Right atrium auricular region (tissue), 2 donors: ENCODE measurements at regions not wholly inside any gene's neighbourhood (a gene's known extent, or its start where the extent isn't known, plus 50 kb on each side); places are given as distances from the start of the nearest gene placed in this dataset.
"Not testable (repeated sequence)": the region's sequence is repeated elsewhere in the genome, so short reads cannot be mapped to it uniquely, and the experiment has no call there.

Experiments used
- DNase-seq: peaks from one replicate; pipeline ENCODE4 v3.0.0-alpha.2; 2019; ENCODE audit warnings: low spot score
- H3K27ac ChIP-seq, 2 donors: fragments of 200-600 bp; sonication (generic); 1 replicate in 1 of 2; 2 replicates in 1 of 2; pipeline ENCODE4 v1.5.1; 2016 to 2019
- H3K27me3 ChIP-seq, 2 donors: fragments of 200-600 bp; sonication (generic); one replicate each; pipeline versions ENCODE4 v1.5.1 to v1.6.0; 2017 to 2019
- H3K36me3 ChIP-seq: fragments of 200-600 bp; sonication (generic); one replicate; pipeline ENCODE4 v1.5.1; 2016
- H3K4me1 ChIP-seq, 2 donors: fragments of 200-600 bp; sonication (generic); one replicate each; pipeline versions ENCODE4 v1.5.1 to v1.6.0; 2017 to 2019
- H3K4me3 ChIP-seq, 2 donors: fragments of 200-600 bp; sonication (generic); 1 replicate in 1 of 2; 2 replicates in 1 of 2; pipeline ENCODE4 v1.5.1; 2017 to 2019; ENCODE audit warnings: mild to moderate bottlenecking in 1 of 2, moderate library complexity in 1 of 2
- H3K9me3 ChIP-seq, 2 donors: fragments of 200-600 bp; sonication (generic); one replicate each; pipeline ENCODE4 v1.5.1; 2019
- CTCF ChIP-seq, 2 donors: fragments of 200-600 bp; sonication (generic); IDR thresholded peaks; one replicate each; pipeline ENCODE4 v1.5.1; 2019; ENCODE audit warnings: antibody characterized with exemption in 2 of 2

- Histone ChIP-seq H3K36me3 (no peaks in the 10 kb centered on the region), H3K9me3 (no peaks in the 10 kb centered on the region), H3K27me3 (no peaks in the 10 kb centered on the region), H3K4me3 (no peak overlapping the region), H3K4me1 (no peaks in the 10 kb centered on the region), H3K27ac (no peak overlapping the region)
- TF ChIP-seq CTCF (IDR thresholded peaks at IDR 0.05), result no peak
- DNase-seq, result no peak
Observed at GRCh38 chr3:20537234-20537633, 351.2 kb upstream of the SGO1 start.

- DNase-seq, result no peak
- no peak overlapping the region for H3K4me3 ChIP-seq
- H3K27me3 ChIP-seq, result no peaks in the 10 kb centered on the region
Observed at GRCh38 chr3:20529911-20530310, 343.9 kb upstream of the SGO1 start.

GRCh38 chr3:20528180-20528770, 342.3 kb upstream of the SGO1 start:
- H3K4me1 ChIP-seq, result no peaks in the 10 kb centered on the region
- no peaks in the 10 kb centered on the region for H3K27me3 ChIP-seq
- TF ChIP-seq CTCF (IDR thresholded peaks at IDR 0.05), result no peak
- no peaks in the 10 kb centered on the region for H3K9me3 ChIP-seq
- no peaks in the 10 kb centered on the region for H3K36me3 ChIP-seq
- no peak overlapping the region for H3K27ac ChIP-seq
- no peak overlapping the region for H3K4me3 ChIP-seq
- no peak for DNase-seq

More at GRCh38 chr3:20529911-20530310, 343.9 kb upstream of the SGO1 start:
- Histone ChIP-seq H3K9me3 (no peaks in the 10 kb centered on the region), H3K4me1 (no peaks in the 10 kb centered on the region), H3K27ac (no peak overlapping the region), H3K36me3 (no peaks in the 10 kb centered on the region)
- TF ChIP-seq CTCF (IDR thresholded peaks at IDR 0.05), result no peak

- no peaks in the 10 kb centered on the region for H3K36me3 ChIP-seq
- DNase-seq, result no peak
- no peak overlapping the region for H3K27ac ChIP-seq
- no peak overlapping the region for H3K4me3 ChIP-seq
- TF ChIP-seq CTCF (IDR thresholded peaks at IDR 0.05), result no peak
- no peaks in the 10 kb centered on the region for H3K27me3 ChIP-seq
- peaks cover 0 to 4% of the 10 kb centered on the region in 2 donors for H3K9me3 ChIP-seq
- H3K4me1 ChIP-seq, result no peaks in the 10 kb centered on the region
Observed at GRCh38 chr3:20527368-20527767, 341.4 kb upstream of the SGO1 start.

GRCh38 chr3:20524328-20524727, 338.3 kb upstream of the SGO1 start:
- no peaks in the 10 kb centered on the region for H3K36me3 ChIP-seq
- no peak overlapping the region for H3K27ac ChIP-seq
- TF ChIP-seq CTCF (IDR thresholded peaks at IDR 0.05), result no peak
- no peaks in the 10 kb centered on the region for H3K4me1 ChIP-seq
- no peak for DNase-seq
- no peaks in the 10 kb centered on the region for H3K27me3 ChIP-seq
- H3K9me3 ChIP-seq, result peaks cover 0 to 5% of the 10 kb centered on the region in 2 donors
- H3K4me3 ChIP-seq, result no peak overlapping the region

- Histone ChIP-seq H3K27me3 (no peaks in the 10 kb centered on the region), H3K9me3 (peaks cover 0 to 5% of the 10 kb centered on the region in 2 donors), H3K27ac (no peak overlapping the region), H3K36me3 (no peaks in the 10 kb centered on the region), H3K4me1 (no peaks in the 10 kb centered on the region), H3K4me3 (no peak overlapping the region)
- DNase-seq, result no peak
- no peak for TF ChIP-seq CTCF (IDR thresholded peaks at IDR 0.05)
Observed at GRCh38 chr3:20523293-20523692, 337.3 kb upstream of the SGO1 start.

GRCh38 chr3:20517316-20517715, 331.3 kb upstream of the SGO1 start:
- not testable (repeated sequence) for H3K27me3 ChIP-seq

More at GRCh38 chr3:20517316-20517715, 331.3 kb upstream of the SGO1 start:
- not testable (repeated sequence) for DNase-seq, H3K27ac ChIP-seq, H3K4me1 ChIP-seq, H3K9me3 ChIP-seq, H3K4me3 ChIP-seq, H3K36me3 ChIP-seq
